ENCODE measurements at regions not wholly inside any gene's neighbourhood (a gene's known extent, or its start where the extent isn't known, plus 50 kb on each side); places are given as distances from the start of the nearest gene placed in this dataset.

- FAIRE-seq (no peak), DNase-seq (ENCODE audit: insufficient read length, low spot score) (no peak)
Observed at GRCh38 chr1:29473161-29473855, 237.0 kb downstream of the PTPRU start.

- DNase-seq (ENCODE audit: insufficient read length, low spot score) = no peak
- no peak for FAIRE-seq
Observed at GRCh38 chr1:29471487-29472313, 235.4 kb downstream of the PTPRU start.

GRCh38 chr1:29470788-29471119 is 234.4 kb downstream of the PTPRU start:
- no peak for FAIRE-seq
- DNase-seq (ENCODE audit: insufficient read length, low spot score) = no peak

- FAIRE-seq (no peak), DNase-seq (ENCODE audit: insufficient read length, low spot score) (no peak)
Observed at GRCh38 chr1:29470087-29470787, 233.9 kb downstream of the PTPRU start.

GRCh38 chr1:29469457-29469856 is 233.1 kb downstream of the PTPRU start:
- FAIRE-seq (no peak), DNase-seq (ENCODE audit: insufficient read length, low spot score) (no peak)

- FAIRE-seq = no peak
Observed at GRCh38 chr1:29467989-29468900, 231.9 kb downstream of the PTPRU start.

GRCh38 chr1:29466258-29466657 is 229.9 kb downstream of the PTPRU start:
- FAIRE-seq (no peak), DNase-seq (ENCODE audit: insufficient read length, low spot score) (no peak)

More at GRCh38 chr1:29467989-29468900, 231.9 kb downstream of the PTPRU start:
- DNase-seq (ENCODE audit: insufficient read length, low spot score) = no peak

- no peak for FAIRE-seq
- peak; percentile 12 for DNase-seq (ENCODE audit: insufficient read length, low spot score)
Observed at GRCh38 chr1:29465755-29466154, 229.4 kb downstream of the PTPRU start.

- no peak for DNase-seq (ENCODE audit: insufficient read length, low spot score)
Observed at GRCh38 chr1:29462096-29462495, 225.8 kb downstream of the PTPRU start.

GRCh38 chr1:29461115-29461739 is 224.9 kb downstream of the PTPRU start:
- FAIRE-seq (no peak), DNase-seq (ENCODE audit: insufficient read length, low spot score) (no peak)

More at GRCh38 chr1:29462096-29462495, 225.8 kb downstream of the PTPRU start:
- FAIRE-seq = no peak

GRCh38 chr1:29460694-29461093 is 224.4 kb downstream of the PTPRU start:
- FAIRE-seq (no peak), DNase-seq (ENCODE audit: insufficient read length, low spot score) (no peak)

GRCh38 chr1:29460041-29460610 is 223.8 kb downstream of the PTPRU start:
- FAIRE-seq (no peak), DNase-seq (ENCODE audit: insufficient read length, low spot score) (no peak)

GRCh38 chr1:29459620-29459945 is 223.3 kb downstream of the PTPRU start:
- FAIRE-seq (no peak), DNase-seq (ENCODE audit: insufficient read length, low spot score) (no peak)

- FAIRE-seq = no peak
- DNase-seq (ENCODE audit: insufficient read length, low spot score) = no peak
Observed at GRCh38 chr1:29458737-29459619, 222.7 kb downstream of the PTPRU start.

- DNase-seq (ENCODE audit: insufficient read length, low spot score) (no peak), FAIRE-seq (no peak)
Observed at GRCh38 chr1:29457496-29458368, 221.4 kb downstream of the PTPRU start.

GRCh38 chr1:29456685-29457435 is 220.5 kb downstream of the PTPRU start:
- no peak for FAIRE-seq
- DNase-seq (ENCODE audit: insufficient read length, low spot score) = no peak

GRCh38 chr1:29455781-29456180 is 219.5 kb downstream of the PTPRU start:
- DNase-seq (ENCODE audit: insufficient read length, low spot score) = no peak

More at GRCh38 chr1:29455781-29456180, 219.5 kb downstream of the PTPRU start:
- no peak for FAIRE-seq
